DMS153 treated with DMSO at 0.1 percent for 48 hours (cell line): ENCODE measurements at regions not wholly inside any gene's neighbourhood (a gene's known extent, or its start where the extent isn't known, plus 50 kb on each side); places are given as distances from the start of the nearest gene placed in this dataset.
A peak's percentile ranks its signal among the peaks of the same experiment; 100 is the strongest.
"Not testable (repeated sequence)": the region's sequence is repeated elsewhere in the genome, so short reads cannot be mapped to it uniquely, and the experiment has no call there.

Source experiments
- DNase-seq: peaks from one replicate; lab custom pipeline; 2025; ENCODE audit not compliant: unreplicated experiment; lab: John Stamatoyannopoulos, UW

GRCh38 chr14:106761886-106762816 is 1235.8 kb downstream of the TMEM121 start:
- not testable (repeated sequence) for DNase-seq

- DNase-seq = not testable (repeated sequence)
These were observed 1238.6 kb downstream of the TMEM121 start for GRCh38 chr14:106764968-106765369.

- DNase-seq = no peak
These were observed 1239.8 kb downstream of the TMEM121 start for GRCh38 chr14:106766145-106766544.

GRCh38 chr14:106766551-106767277 is 1240.3 kb downstream of the TMEM121 start:
- DNase-seq = not testable (repeated sequence)

GRCh38 chr14:106768230-106768629 is 1241.8 kb downstream of the TMEM121 start:
- DNase-seq = not testable (repeated sequence)

GRCh38 chr14:106768972-106769700 is 1242.8 kb downstream of the TMEM121 start:
- not testable (repeated sequence) for DNase-seq

GRCh38 chr14:106770158-106770672 is 1243.8 kb downstream of the TMEM121 start:
- not testable (repeated sequence) for DNase-seq

- not testable (repeated sequence) for DNase-seq
These were observed 1248.6 kb downstream of the TMEM121 start for GRCh38 chr14:106774889-106775480.

GRCh38 chr14:106776395-106776983 is 1250.1 kb downstream of the TMEM121 start:
- DNase-seq = no peak

GRCh38 chr14:106778986-106779385 is 1252.6 kb downstream of the TMEM121 start:
- no peak for DNase-seq

GRCh38 chr14:106786697-106787096 is 1260.3 kb downstream of the TMEM121 start:
- DNase-seq = no peak

- no peak for DNase-seq
These were observed 1261.2 kb downstream of the TMEM121 start for GRCh38 chr14:106787626-106788025.

GRCh38 chr14:106788534-106788933 is 1262.2 kb downstream of the TMEM121 start:
- no peak for DNase-seq

- no peak for DNase-seq
These were observed 1262.9 kb downstream of the TMEM121 start for GRCh38 chr14:106789318-106789717.

- DNase-seq = peak; percentile 9
These were observed 1264.0 kb downstream of the TMEM121 start for GRCh38 chr14:106790189-106791036.

- DNase-seq = no peak
These were observed 1266.2 kb downstream of the TMEM121 start for GRCh38 chr14:106792543-106792942.

GRCh38 chr14:106798166-106798565 is 1271.8 kb downstream of the TMEM121 start:
- DNase-seq = not testable (repeated sequence)

GRCh38 chr14:106802413-106803364 is 1276.3 kb downstream of the TMEM121 start:
- no peak for DNase-seq
